Thymus (tissue), 11 donors: ENCODE measurements at regions not wholly inside any gene's neighbourhood (a gene's known extent, or its start where the extent isn't known, plus 50 kb on each side); places are given as distances from the start of the nearest gene placed in this dataset.
"Not testable (repeated sequence)": the region's sequence is repeated elsewhere in the genome, so short reads cannot be mapped to it uniquely, and the experiment has no call there.

Experiments
- DNase-seq, 9 donors: peaks; one replicate each; pipeline ENCODE4 v3.0.0-alpha.2; 2013; ENCODE audit warnings: low spot score in 9 of 9, low read depth in 6 of 9, missing footprints in 1 of 9
- H3K27ac ChIP-seq, 2 donors: one replicate each; pipeline ENCODE4 v1.5.1; 2013; ENCODE audit warnings: control low read depth in 1 of 2, low read depth in 1 of 2, low read length in 1 of 2, mild to moderate bottlenecking in 1 of 2, moderate library complexity in 1 of 2
- H3K27me3 ChIP-seq, 2 donors: one replicate each; pipeline ENCODE4 v1.5.1; 2013; ENCODE audit warnings: low read length in 1 of 2; ENCODE audit not compliant: control insufficient read depth in 2 of 2, insufficient read depth in 1 of 2
- H3K36me3 ChIP-seq, 2 donors: one replicate each; pipeline ENCODE4 v1.5.1; 2013; ENCODE audit warnings: low read length in 1 of 2, mild to moderate bottlenecking in 1 of 2, moderate library complexity in 1 of 2; ENCODE audit not compliant: control insufficient read depth in 2 of 2, insufficient read depth in 2 of 2
- H3K4me1 ChIP-seq, 2 donors: one replicate each; pipeline ENCODE4 v1.5.1; 2013; ENCODE audit warnings: low read length in 2 of 2; ENCODE audit not compliant: control insufficient read depth in 2 of 2, insufficient read depth in 2 of 2
- H3K4me3 ChIP-seq, 2 donors: one replicate each; pipeline ENCODE4 v1.5.1; 2013; ENCODE audit warnings: low read length in 2 of 2, control low read depth in 1 of 2, mild to moderate bottlenecking in 1 of 2
- H3K9me3 ChIP-seq, 2 donors: one replicate each; pipeline ENCODE4 v1.5.1; 2013; ENCODE audit warnings: low read length in 1 of 2, mild to moderate bottlenecking in 1 of 2; ENCODE audit not compliant: control insufficient read depth in 2 of 2, insufficient read depth in 1 of 2
- WGBS: extraction: QIAGEN DNeasy Blood & Tissue Kit; methylation state at CpG from one replicate; pipeline ENCODE4 v1.1.7; 2013; 5-methylcytosine and 5-hydroxymethylcytosine counted together
- donor health status: healthy.

DNA sequence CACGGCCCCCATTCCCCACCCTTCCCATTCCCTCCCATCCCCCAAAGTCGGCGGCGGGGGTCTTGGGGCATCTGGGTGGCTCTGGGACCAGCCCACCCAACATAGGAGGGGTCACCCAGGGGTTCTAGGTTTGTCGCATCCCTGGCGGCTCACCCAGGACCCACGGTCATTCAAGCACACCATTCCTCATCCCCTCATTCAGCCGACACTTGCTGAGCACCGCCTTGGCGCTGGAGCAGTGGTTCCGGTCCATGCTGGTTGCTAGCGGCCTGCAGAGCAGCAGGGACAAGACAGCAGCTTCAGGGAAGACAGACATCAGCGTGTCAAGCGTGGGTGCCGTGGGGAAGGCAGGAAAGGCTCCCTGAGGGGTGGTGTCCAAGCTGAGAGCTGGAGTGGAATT, 50.5 kb upstream of the OTOS start:
- no peak for DNase-seq
- H3K27me3 ChIP-seq: no peaks in the 10 kb centered on the region
- 95% methylated on average over 15 of the region's 15 CpGs for WGBS

DNA sequence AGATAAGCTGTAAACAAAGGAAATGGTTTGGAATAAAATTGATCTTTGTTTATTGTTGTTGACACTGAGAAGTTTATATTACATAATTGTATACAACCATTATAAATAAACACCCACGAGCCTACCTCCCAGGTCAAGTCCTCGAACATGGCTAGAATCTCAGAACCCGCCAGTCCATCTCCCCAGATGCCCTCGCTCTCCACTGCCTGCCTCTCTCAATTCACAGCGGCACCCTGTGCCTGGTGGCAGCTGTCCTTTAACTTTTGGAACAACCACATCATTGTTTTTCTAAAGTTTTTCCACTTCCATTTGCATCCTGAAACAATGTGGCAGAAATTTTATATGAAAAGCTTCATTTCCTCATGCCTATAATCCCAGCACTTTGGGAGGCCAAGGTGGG, 52.2 kb upstream of the OTOS start:
- H3K27ac ChIP-seq: no peak overlapping the region
- WGBS: 92% methylated on average over 5 of the region's 5 CpGs
- H3K9me3 ChIP-seq: peaks cover 0 to 3% of the 10 kb centered on the region in 2 donors
- H3K4me1 ChIP-seq: no peaks in the 10 kb centered on the region
- DNase-seq: no peak
- no peak overlapping the region for H3K4me3 ChIP-seq
- H3K36me3 ChIP-seq: no peaks in the 10 kb centered on the region
- no peaks in the 10 kb centered on the region for H3K27me3 ChIP-seq

More for the DNA sequence above, 50.5 kb upstream of the OTOS start:
- H3K36me3 ChIP-seq: no peaks in the 10 kb centered on the region
- peaks cover 0 to 3% of the 10 kb centered on the region in 2 donors for H3K9me3 ChIP-seq
- H3K4me1 ChIP-seq: no peaks in the 10 kb centered on the region
- H3K4me3 ChIP-seq: no peak overlapping the region
- no peak overlapping the region for H3K27ac ChIP-seq

DNA sequence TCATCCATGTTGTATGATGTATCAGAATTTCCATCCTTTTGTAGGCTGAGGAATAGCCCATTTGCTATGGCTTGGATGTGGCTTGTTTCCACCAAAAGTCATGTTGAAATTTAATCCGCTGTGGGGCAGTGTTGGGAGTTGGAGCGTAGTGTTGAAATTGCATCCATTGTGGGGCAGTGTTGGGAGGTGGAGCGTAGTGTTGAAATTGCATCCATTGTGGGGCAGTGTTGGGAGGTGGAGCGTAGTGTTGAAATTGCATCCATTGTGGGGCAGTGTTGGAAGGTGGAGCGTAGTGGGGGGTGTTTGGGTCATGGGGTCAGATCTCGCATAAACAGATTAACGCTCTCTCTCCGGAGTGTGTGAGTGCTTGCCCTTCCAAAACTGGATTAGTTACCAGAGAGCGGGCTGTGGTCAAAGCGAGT, 53.9 kb upstream of the OTOS start:
- not testable (repeated sequence) for H3K27ac ChIP-seq, H3K36me3 ChIP-seq, H3K4me3 ChIP-seq, H3K9me3 ChIP-seq, H3K4me1 ChIP-seq, H3K27me3 ChIP-seq, DNase-seq
- WGBS: 50% methylated on average over 10 of the region's 10 CpGs

DNA sequence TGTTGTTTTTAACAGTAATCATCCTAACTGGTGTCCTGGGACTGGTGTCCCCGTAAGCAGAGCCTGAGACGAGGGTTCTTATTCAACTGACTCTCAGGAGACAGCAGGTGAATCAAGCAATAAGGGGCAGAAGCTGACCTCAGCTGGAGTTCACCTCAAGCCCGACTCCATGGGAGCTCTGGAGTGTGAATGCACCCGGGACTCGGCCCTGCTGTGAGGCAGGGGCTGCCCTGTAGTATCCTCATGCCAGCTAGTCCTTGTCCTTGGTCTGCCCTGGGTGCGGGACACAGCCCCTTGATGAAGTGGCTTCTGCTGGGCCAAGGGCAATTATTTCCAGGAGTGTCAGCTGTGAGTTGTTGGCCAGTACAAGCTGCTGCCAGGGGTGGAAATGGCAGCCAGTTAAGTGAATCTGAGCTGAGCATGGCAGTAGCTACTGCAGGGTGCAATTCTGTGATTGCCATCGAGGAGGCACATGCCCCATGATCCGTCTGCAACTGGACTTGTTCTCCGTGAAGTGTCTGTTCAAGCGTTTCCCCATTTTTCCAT, 54.9 kb upstream of the OTOS start:
- H3K4me1 ChIP-seq: no peaks in the 10 kb centered on the region
- H3K36me3 ChIP-seq: no peaks in the 10 kb centered on the region
- H3K4me3 ChIP-seq: no peak overlapping the region
- no peaks in the 10 kb centered on the region for H3K27me3 ChIP-seq
- H3K27ac ChIP-seq: no peak overlapping the region
- WGBS: 88% methylated on average over 10 of the region's 10 CpGs
- H3K9me3 ChIP-seq: no peaks in the 10 kb centered on the region
- no peak for DNase-seq

DNA sequence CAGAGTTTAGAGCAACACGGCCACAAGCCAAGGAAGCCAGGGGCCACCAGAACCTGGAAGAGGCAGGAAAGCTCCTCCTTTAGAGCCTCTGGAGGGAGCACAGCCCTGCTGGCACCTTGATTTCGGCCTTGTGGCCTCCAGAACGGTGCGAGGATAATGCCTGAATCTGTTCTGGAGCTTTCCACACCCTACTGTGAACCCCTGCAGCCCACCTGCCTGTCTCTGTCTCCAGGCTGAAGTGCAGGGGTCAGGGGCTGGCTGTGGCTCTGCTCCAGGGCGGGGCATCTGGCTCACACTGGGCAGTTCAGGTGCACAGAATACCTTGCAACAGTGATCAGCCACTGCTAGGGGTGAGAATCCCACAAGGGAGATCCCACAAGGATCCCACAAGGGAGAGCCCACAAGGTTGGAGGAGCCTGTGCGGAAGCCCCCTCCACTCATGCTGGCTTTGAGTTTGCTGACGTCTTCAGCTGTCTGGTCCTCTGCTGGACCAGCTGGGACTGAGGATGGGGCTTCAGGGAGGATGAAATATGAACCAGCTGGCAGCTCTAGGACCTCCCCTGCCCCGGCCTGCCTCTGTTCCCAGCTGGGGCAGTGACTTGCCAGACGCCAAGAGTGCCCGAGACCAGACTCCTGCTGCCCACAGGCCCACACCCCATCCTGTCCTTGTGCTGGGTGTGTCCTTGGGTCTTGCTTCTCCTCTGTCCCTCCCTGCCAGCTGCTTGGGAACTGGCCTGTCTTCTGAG, 56.4 kb upstream of the OTOS start:
- H3K4me3 ChIP-seq: no peak overlapping the region
- no peak overlapping the region for H3K27ac ChIP-seq
- H3K36me3 ChIP-seq: no peaks in the 10 kb centered on the region
- no peaks in the 10 kb centered on the region for H3K27me3 ChIP-seq
- WGBS: 92% methylated on average over 10 of the region's 10 CpGs
- H3K4me1 ChIP-seq: no peaks in the 10 kb centered on the region
- no peak for DNase-seq
- no peaks in the 10 kb centered on the region for H3K9me3 ChIP-seq

DNA sequence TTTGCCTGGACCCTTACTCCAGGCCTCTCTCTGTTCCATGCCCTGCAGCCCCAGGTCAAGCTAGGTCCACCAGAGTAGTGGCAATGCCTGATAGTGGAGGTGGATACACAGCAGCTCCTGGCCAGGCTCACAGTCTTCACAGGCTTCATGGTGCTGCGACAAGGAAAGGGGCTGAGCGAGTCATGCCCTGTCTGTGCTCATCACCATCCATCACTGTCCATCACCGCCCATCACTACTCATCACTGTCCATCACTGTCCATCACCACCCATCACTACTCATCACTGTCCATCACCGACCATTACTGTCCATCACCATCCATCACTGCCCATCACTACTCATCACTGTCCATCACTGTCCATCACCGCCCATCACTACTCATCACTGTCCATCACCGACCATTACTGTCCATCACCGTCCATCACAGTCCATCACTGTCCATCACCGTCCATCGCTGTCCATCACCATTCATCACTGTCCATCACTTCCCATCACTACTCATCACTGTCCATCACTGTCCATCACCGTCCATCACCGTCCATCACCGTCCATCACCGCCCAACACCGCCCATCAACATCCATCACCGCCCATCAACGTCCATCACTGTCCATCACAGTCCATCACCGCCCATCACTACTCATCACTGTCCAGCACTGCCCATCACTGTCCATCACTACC, 57.1 kb upstream of the OTOS start:
- no peak overlapping the region for H3K4me3 ChIP-seq
- H3K9me3 ChIP-seq: no peaks in the 10 kb centered on the region
- H3K36me3 ChIP-seq: no peaks in the 10 kb centered on the region
- no peak overlapping the region for H3K27ac ChIP-seq
- no peaks in the 10 kb centered on the region for H3K27me3 ChIP-seq
- 94% methylated on average over 17 of the region's 17 CpGs for WGBS
- H3K4me1 ChIP-seq: no peaks in the 10 kb centered on the region
- DNase-seq: no peak

DNA sequence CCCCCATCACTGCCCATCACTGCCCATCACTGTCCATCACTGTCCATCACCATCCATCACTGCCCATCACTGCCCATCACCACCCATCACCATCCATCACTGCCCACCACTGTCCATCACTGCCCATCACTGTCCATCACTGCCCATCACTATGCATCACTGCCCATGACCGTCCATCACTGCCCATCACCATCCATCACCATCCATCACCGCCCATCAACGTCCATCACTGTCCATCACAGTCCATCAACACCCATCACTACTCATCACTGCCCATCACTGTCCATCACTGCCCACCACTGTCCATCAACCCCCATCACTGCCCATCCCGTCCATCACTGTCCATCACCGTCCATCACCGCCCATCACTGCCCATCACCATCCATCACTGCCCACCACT, 57.8 kb upstream of the OTOS start:
- H3K27ac ChIP-seq: no peak overlapping the region
- no peaks in the 10 kb centered on the region for H3K27me3 ChIP-seq
- DNase-seq: no peak
- H3K36me3 ChIP-seq: no peaks in the 10 kb centered on the region
- no peaks in the 10 kb centered on the region for H3K4me1 ChIP-seq
- H3K9me3 ChIP-seq: no peaks in the 10 kb centered on the region
- H3K4me3 ChIP-seq: no peak overlapping the region
- WGBS: 97% methylated on average over 6 of the region's 6 CpGs

DNA sequence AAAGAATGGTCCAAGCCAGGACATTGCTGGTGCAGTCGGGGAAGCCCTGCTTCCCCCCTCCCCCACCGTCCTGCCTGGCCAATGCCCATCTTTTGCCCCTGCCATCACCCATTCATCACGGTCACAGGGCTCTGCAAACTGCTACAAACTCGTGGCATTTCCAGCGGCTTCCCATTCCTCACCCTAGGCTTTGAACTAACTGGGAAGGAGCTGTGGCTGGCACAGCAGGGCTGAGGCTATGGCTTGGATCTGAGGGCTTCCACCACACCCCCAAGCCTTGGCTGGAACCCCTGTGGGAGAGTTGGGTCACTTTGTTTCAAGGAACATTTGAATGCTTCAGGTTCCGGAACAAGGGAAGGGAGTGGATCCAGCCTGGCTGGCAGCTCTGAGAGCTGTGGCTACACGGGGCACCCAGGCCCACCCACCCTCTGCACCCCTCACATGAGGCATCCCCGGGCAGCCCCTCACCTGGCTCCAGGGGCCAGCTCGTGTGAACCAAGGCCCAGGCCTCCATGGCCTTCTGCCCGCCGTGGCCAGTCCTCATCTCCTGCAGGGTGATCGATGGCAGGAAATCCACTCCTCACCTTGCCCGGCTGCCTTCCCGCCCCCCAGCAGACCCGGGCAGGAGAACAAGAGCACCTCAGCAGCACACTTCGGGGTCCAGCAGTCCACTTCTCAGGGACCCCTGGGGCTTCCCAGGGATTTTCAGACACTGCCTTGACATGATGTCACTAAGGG, 58.8 kb upstream of the OTOS start:
- Histone ChIP-seq H3K4me1 (no peaks in the 10 kb centered on the region), H3K27me3 (peaks cover 0 to 2% of the 10 kb centered on the region in 2 donors), H3K9me3 (no peaks in the 10 kb centered on the region), H3K4me3 (no peak overlapping the region), H3K36me3 (no peaks in the 10 kb centered on the region), H3K27ac (no peak overlapping the region)
- WGBS: 87% methylated on average over 16 of the region's 16 CpGs
- DNase-seq: no peak
